ENCODE measurements at regions not wholly inside any gene's neighbourhood (a gene's known extent, or its start where the extent isn't known, plus 50 kb on each side); places are given as distances from the start of the nearest gene placed in this dataset.
"Not testable (repeated sequence)": the region's sequence is repeated elsewhere in the genome, so short reads cannot be mapped to it uniquely, and the experiment has no call there.

DNA sequence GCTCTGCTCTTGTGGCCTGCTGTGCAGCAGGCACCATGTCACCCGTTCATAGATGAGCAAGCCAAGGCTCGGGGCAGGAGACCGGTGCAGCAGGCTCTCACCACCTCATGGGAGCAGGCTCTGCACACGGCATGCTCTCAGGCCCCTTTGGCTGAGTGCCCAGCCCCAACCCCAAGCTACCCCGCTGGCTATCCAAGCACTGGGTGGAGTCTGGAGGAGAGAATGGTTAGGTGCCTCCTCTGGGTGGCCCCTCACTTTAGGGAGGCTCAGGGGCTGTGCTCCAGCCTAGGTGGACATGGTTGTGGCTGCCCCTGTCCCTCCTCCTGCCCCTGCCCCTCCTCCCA lies 199.9 kb downstream of the IGLL1 start (continued):
- TF ChIP-seq TCF12 (IDR thresholded peaks at IDR 0.05; ENCODE audit: low read depth, low read length): no peak
- TF ChIP-seq GTF2F1 (IDR thresholded peaks at IDR 0.05; ENCODE audit: borderline replicate concordance, low read depth, low read length): no peak
- TF ChIP-seq SUZ12 (IDR thresholded peaks at IDR 0.05; ENCODE audit: low read length): no peak
- no peak for TF ChIP-seq JUND (IDR thresholded peaks at IDR 0.05; ENCODE audit: low read length)
- no peak for TF ChIP-seq SRF (IDR thresholded peaks at IDR 0.05; ENCODE audit: low read depth, low read length)
- no peak for TF ChIP-seq CBX8 (IDR thresholded peaks at IDR 0.05; ENCODE audit: borderline replicate concordance, low read depth, low read length)

DNA sequence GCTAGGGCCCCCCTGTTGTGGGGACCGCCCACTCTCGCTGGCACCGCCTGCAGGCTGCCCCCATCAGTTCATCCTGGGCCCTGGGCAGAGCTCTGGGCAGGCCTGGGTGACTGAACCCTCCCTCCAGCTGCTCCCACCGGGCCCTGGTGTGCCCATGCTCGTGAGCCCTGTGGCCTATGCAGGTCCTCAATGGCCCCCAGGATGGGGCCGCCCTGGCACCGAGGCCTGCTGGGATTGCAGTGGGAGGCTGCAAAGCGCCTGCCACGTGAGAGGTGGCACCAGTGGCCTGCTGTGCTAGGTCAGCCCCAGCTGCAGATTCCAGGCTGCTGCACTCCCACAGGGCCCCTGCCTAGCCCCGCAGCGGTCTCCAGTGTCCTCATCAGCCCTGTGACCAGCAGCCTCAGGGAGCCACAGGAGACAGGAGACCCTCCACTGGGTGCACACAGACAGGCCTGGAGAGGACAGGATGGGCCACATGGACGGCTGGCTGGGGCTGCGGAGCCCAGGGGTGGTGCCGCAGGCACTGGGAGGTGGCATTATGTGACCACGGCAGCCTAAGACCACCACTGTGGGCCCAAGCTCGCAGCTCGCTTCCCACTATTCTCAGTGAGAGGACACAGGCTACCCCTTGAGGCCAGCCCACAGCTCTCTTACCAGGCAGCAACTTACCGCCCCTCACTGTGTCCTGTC lies 199.4 kb downstream of the BCR start:
- H2BK20ac ChIP-seq (ENCODE audit: low read length); H2BK15ac ChIP-seq (ENCODE audit: low read length); H4K20me1 ChIP-seq (replicated peaks in 1 of 2; ENCODE audit: control insufficient read depth in 1 of 2, insufficient read depth in 2 of 2, low read length in 2 of 2); H2BK120ac ChIP-seq (replicated peaks; ENCODE audit: low read depth, low read length); H2AFZ ChIP-seq (ENCODE audit: low read length); H3K9ac ChIP-seq (replicated peaks in 1 of 4; ENCODE audit: extremely low read depth in 1 of 4, low read depth in 3 of 4, low read length in 3 of 4); H3K23me2 ChIP-seq (ENCODE audit: low read depth, low read length); H2AK5ac ChIP-seq (ENCODE audit: low read depth, low read length); H3K36me3 ChIP-seq (ENCODE audit: control insufficient read depth in 2 of 4, insufficient read depth in 4 of 4, low read length in 3 of 4); H4K5ac ChIP-seq (ENCODE audit: insufficient read length, low read depth, low read length); H3K56ac ChIP-seq (replicated peaks; ENCODE audit: insufficient read length, low read depth, low read length); H3K4me1 ChIP-seq (replicated peaks in 1 of 4; ENCODE audit: control insufficient read depth in 3 of 4, insufficient read depth in 4 of 4, low read length in 3 of 4); H3K79me2 ChIP-seq (ENCODE audit: control insufficient read depth in 1 of 2, insufficient read depth in 2 of 2, low read length in 2 of 2); H4K91ac ChIP-seq (replicated peaks; ENCODE audit: insufficient read length, low read length); H3K4me3 ChIP-seq (ENCODE audit: extremely low read depth in 1 of 4, insufficient read depth in 2 of 4, low read depth in 3 of 4, low read length in 4 of 4); H3K79me1 ChIP-seq (ENCODE audit: low read depth, low read length); H3K18ac ChIP-seq (ENCODE audit: extremely low read depth, low read length); H2BK12ac ChIP-seq (ENCODE audit: low read depth, low read length); POLR2A ChIA-PET (ENCODE audit: partially characterized antibody); FAIRE-seq; DNase-seq (ENCODE audit: low read depth in 1 of 2, low spot score in 2 of 2); H3K9me3 ChIP-seq (ENCODE audit: insufficient read depth in 2 of 2, low read depth in 1 of 2, low read length in 1 of 2); H3K4me2 ChIP-seq (ENCODE audit: insufficient read depth in 1 of 2, low read depth in 2 of 2, low read length in 2 of 2); H3K4ac ChIP-seq (replicated peaks; ENCODE audit: insufficient read length, low read depth, low read length); H3K27ac ChIP-seq (ENCODE audit: low read depth, low read length); H3K14ac ChIP-seq (ENCODE audit: insufficient read length); H3K23ac ChIP-seq (ENCODE audit: insufficient read length); H2BK5ac ChIP-seq (ENCODE audit: low read depth, low read length); H4K8ac ChIP-seq (ENCODE audit: extremely low read depth, insufficient read depth, low read length): not testable (repeated sequence)
- H3K27me3 ChIP-seq (replicated peaks in 1 of 4; ENCODE audit: control insufficient read depth in 3 of 4, extremely low read depth in 1 of 4, insufficient read depth in 3 of 4, low read length in 3 of 4): peaks cover 0 to 16% (median 6%) of the 10 kb centered on the region in 4 experiments; a peak in 5 of 7 replicates
- 90% methylated on average over 15 of the region's 18 CpGs; no CpG with 5 or more reads in 1 of the 2 experiments for WGBS, 2 experiments (ENCODE audit: extremely low coverage in 1 of 2, insufficient coverage in 1 of 2, insufficient read length in 1 of 2, insufficient replicate concordance in 2 of 2, low coverage in 1 of 2, low lambda C conversion rate in 2 of 2, missing lambda C conversion rate in 1 of 2)
- CTCF ChIA-PET (ENCODE audit: partially characterized antibody): interaction anchor here (1.4 kb wide), 1 partner anchor 12 kb away, joined by 6 read pairs; no protein-coding TSS in a partner anchor

Data from H1 (cell line).